Left lung (tissue), 4 donors: ENCODE measurements at regions not wholly inside any gene's neighbourhood (a gene's known extent, or its start where the extent isn't known, plus 50 kb on each side); places are given as distances from the start of the nearest gene placed in this dataset.
"Not testable (repeated sequence)": the region's sequence is repeated elsewhere in the genome, so short reads cannot be mapped to it uniquely, and the experiment has no call there.

ENCODE experiments used
- ATAC-seq: fragments of 200-7000 bp; cut with Tn5 transposase; one replicate; pipeline ENCODE4 v1.9.1; 2020; ENCODE audit warnings: moderate library complexity
- DNase-seq, 4 donors: peaks; one replicate each; pipeline ENCODE4 v3.0.0-alpha.2; 2013 to 2020
- H3K27ac ChIP-seq, 2 donors: fragments of 200-600 bp; sonication (generic) in 1 of 2; one replicate each; pipeline versions ENCODE4 v1.5.0 to v1.8.0; 2020 to 2021
- H3K27me3 ChIP-seq, 2 donors: fragments of 200-600 bp; sonication (generic) in 1 of 2; one replicate each; pipeline versions ENCODE4 v1.5.0 to v1.8.0; 2020 to 2021
- H3K36me3 ChIP-seq, 2 donors: fragments of 200-600 bp; sonication (generic) in 1 of 2; one replicate each; pipeline versions ENCODE4 v1.5.0 to v1.8.0; 2020 to 2021
- H3K4me1 ChIP-seq, 2 donors: fragments of 200-600 bp; one replicate each; pipeline ENCODE4 v1.8.0; 2021
- H3K4me3 ChIP-seq, 2 donors: fragments of 200-600 bp; sonication (generic) in 1 of 2; one replicate each; pipeline versions ENCODE4 v1.5.0 to v1.8.0; 2020 to 2021; ENCODE audit warnings: mild to moderate bottlenecking in 1 of 2
- H3K9me3 ChIP-seq, 2 donors: fragments of 200-600 bp; sonication (generic) in 1 of 2; one replicate each; pipeline versions ENCODE4 v1.5.0 to v1.8.0; 2020 to 2021
- intact Hi-C, 2 donors: fragments of 100-400 bp; cut with DNase I; formaldehyde crosslinking; loops; one replicate each; pipeline versions ENCODE4 v1.11.2 to v1.14.2; 2022
- TF ChIP-seq, protein P1 (sequence below), 2 donors: fragments of 200-600 bp; sonication (generic) in 1 of 2; IDR thresholded peaks; one replicate each; pipeline versions ENCODE4 v1.5.0 to v1.8.0; 2021; ENCODE audit warnings: antibody characterized with exemption in 2 of 2
- donor health status: DM: no; HTN: yes; CAD: no.
- donor health status: DM: no; HTN: no; CAD: no.

GRCh38 chr6:68122032-68122431, 513.0 kb upstream of the ADGRB3 start:
- no peak for DNase-seq
- no peak for ATAC-seq
- H3K4me3 ChIP-seq, result no peak overlapping the region
- no peaks in the 10 kb centered on the region for H3K4me1 ChIP-seq
- TF ChIP-seq, protein P1, sequence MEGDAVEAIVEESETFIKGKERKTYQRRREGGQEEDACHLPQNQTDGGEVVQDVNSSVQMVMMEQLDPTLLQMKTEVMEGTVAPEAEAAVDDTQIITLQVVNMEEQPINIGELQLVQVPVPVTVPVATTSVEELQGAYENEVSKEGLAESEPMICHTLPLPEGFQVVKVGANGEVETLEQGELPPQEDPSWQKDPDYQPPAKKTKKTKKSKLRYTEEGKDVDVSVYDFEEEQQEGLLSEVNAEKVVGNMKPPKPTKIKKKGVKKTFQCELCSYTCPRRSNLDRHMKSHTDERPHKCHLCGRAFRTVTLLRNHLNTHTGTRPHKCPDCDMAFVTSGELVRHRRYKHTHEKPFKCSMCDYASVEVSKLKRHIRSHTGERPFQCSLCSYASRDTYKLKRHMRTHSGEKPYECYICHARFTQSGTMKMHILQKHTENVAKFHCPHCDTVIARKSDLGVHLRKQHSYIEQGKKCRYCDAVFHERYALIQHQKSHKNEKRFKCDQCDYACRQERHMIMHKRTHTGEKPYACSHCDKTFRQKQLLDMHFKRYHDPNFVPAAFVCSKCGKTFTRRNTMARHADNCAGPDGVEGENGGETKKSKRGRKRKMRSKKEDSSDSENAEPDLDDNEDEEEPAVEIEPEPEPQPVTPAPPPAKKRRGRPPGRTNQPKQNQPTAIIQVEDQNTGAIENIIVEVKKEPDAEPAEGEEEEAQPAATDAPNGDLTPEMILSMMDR (IDR thresholded peaks at IDR 0.05), result no peak
- no peaks in the 10 kb centered on the region for H3K27me3 ChIP-seq
- no peaks in the 10 kb centered on the region for H3K36me3 ChIP-seq
- intact Hi-C loops, result no loop called here
- H3K27ac ChIP-seq, result no peak overlapping the region
- peaks cover 0 to 34% of the 10 kb centered on the region in 2 donors for H3K9me3 ChIP-seq

DNA sequence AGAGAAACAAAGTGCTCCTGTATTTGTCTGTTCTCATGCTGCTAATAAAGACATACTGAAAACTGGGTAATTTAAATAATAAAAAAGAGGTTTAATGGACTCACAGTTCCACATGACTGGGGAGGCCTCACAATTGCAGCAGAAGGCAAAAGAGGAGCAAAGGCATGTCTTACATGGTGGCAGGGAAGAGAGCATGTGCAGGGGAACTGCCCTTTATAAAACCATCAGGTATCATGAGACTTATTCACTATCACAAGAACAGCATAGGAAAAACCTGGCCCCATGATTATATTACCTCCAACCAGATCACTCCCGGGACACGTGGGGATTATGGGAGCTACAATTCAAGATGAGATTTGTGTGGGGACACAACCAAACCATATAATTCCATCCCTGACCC, 514.1 kb upstream of the ADGRB3 start:
- H3K36me3 ChIP-seq, H3K4me3 ChIP-seq, H3K4me1 ChIP-seq, intact Hi-C loops, DNase-seq, H3K27me3 ChIP-seq, ATAC-seq, H3K27ac ChIP-seq: not testable (repeated sequence)
- peaks cover 0 to 34% of the 10 kb centered on the region in 2 donors for H3K9me3 ChIP-seq

DNA sequence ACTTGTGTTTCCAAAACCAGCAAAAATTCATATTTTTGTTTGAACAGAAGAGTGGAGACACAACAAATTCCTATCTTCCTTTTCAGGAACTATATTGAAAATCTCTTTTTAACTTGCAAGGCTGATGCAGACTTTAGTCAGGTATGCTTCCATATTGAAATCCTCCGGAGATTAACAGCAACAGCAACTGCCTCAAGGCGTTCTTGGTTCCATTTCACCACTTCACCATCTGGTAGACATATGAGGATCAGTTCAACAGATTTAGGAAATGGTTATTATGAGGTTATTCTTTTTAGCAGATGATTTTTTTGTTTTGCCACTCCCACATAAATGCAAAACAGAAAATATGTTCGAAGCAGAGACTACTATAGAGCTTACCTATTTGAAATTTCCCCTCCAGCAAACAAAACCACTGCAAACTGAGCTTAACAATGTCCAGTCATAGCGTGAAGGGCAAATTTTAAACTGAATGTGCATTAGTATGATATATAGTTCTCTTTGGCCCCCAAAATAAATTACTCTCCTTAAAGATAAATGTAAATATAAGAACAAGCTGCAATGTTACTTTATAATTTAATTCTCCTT, 520.5 kb upstream of the ADGRB3 start:
- intact Hi-C loops, result no loop called here
- Histone ChIP-seq H3K27me3 (no peaks in the 10 kb centered on the region), H3K36me3 (no peaks in the 10 kb centered on the region), H3K27ac (no peak overlapping the region), H3K4me1 (no peaks in the 10 kb centered on the region), H3K9me3 (peaks cover 0 to 2% of the 10 kb centered on the region in 2 donors), H3K4me3 (no peak overlapping the region)
- DNase-seq (no peak), ATAC-seq (no peak)
- TF ChIP-seq, protein P1 (IDR thresholded peaks at IDR 0.05), result no peak

DNA sequence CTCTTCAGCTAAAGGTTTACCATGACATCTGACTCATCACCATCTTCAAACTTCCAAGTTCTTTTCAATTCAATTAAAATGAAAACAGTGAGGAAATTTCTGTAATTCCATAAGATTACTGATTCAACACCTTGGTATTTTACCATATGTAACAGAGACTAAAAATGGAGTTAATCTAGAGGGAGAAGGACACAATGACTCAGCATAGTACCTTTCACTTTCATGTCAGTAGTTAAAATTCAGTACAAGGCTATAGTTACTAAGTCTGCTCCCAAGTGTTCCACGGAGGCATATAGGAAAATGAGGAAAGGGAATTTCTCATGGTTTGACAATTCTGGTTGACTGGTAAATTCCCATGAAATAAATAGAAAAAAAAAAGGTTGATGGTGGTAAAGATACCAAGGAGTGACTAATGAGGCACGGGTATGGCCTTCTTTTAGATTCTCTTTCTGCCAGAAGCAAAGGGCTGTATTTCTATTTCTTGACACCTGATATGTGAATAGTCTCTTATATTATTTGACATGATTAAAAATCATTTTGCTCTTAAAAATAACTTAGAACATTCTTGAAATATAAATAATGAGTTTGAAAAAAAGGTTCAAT, 526.7 kb upstream of the ADGRB3 start:
- Histone ChIP-seq H3K36me3 (no peaks in the 10 kb centered on the region), H3K9me3 (peaks cover 0 to 3% of the 10 kb centered on the region in 2 donors), H3K4me3 (no peak overlapping the region), H3K27ac (no peak overlapping the region), H3K27me3 (no peaks in the 10 kb centered on the region), H3K4me1 (no peaks in the 10 kb centered on the region)
- intact Hi-C loops, result no loop called here
- DNase-seq (no peak), ATAC-seq (no peak)
- TF ChIP-seq, protein P1 (IDR thresholded peaks at IDR 0.05), result no peak

GRCh38 chr6:68094070-68094469, 541.0 kb upstream of the ADGRB3 start:
- H3K4me1 ChIP-seq, result no peaks in the 10 kb centered on the region
- H3K36me3 ChIP-seq, result no peaks in the 10 kb centered on the region
- TF ChIP-seq, protein P1 (IDR thresholded peaks at IDR 0.05), result no peak
- no peak overlapping the region for H3K4me3 ChIP-seq
- ATAC-seq (no peak), DNase-seq (no peak)
- H3K9me3 ChIP-seq, result no peaks in the 10 kb centered on the region
- intact Hi-C loops, result no loop called here
- H3K27ac ChIP-seq, result no peak overlapping the region
- H3K27me3 ChIP-seq, result no peaks in the 10 kb centered on the region
